ENCODE measurements at regions not wholly inside any gene's neighbourhood (a gene's known extent, or its start where the extent isn't known, plus 50 kb on each side); places are given as distances from the start of the nearest gene placed in this dataset.

- Histone ChIP-seq H3K27me3 (ENCODE audit: insufficient read depth, low read length) (peaks cover 34% of the 10 kb centered on the region), H3K27ac (ENCODE audit: low read depth, low read length) (no peak overlapping the region), H3K36me3 (ENCODE audit: control insufficient read depth in 1 of 2, insufficient read depth in 2 of 2, low read length in 2 of 2) (no peaks in the 10 kb centered on the region), H3K4me1 (ENCODE audit: control insufficient read depth in 1 of 2, insufficient read depth in 2 of 2, low read length in 2 of 2) (no peaks in the 10 kb centered on the region), H3K9ac (ENCODE audit: low read length) (no peak overlapping the region), H3K9me3 (ENCODE audit: control insufficient read depth in 1 of 2, insufficient read depth in 1 of 2, low read depth in 1 of 2, low read length in 2 of 2) (no peaks in the 10 kb centered on the region), H4K20me1 (ENCODE audit: insufficient read depth) (no peaks in the 10 kb centered on the region), H3K4me2 (ENCODE audit: low read length) (no peak overlapping the region), H3K79me2 (ENCODE audit: insufficient read depth, low read length) (no peaks in the 10 kb centered on the region), H2AFZ (ENCODE audit: low read depth, low read length, poor library complexity, severe bottlenecking) (no peak overlapping the region), H3K4me3 (replicated peaks in 1 of 2; ENCODE audit: low read depth in 1 of 2, low read length in 2 of 2) (no peak overlapping the region), H3K9me2 (ENCODE audit: insufficient read depth) (no peaks in the 10 kb centered on the region)
- no peak for DNase-seq (ENCODE audit: low read depth, low spot score)
- no peak for TF ChIP-seq POLR2A (IDR thresholded peaks at IDR 0.05; ENCODE audit: borderline replicate concordance, extremely low read depth, insufficient read depth, insufficient read length)
- no peak for TF ChIP-seq YY1 (IDR thresholded peaks at IDR 0.05; ENCODE audit: extremely low read depth, insufficient replicate concordance, low read depth, low read length)
- no peak for TF ChIP-seq EGR1 (IDR thresholded peaks at IDR 0.05; ENCODE audit: low read depth)
- no peak for TF ChIP-seq RAD21 (IDR thresholded peaks at IDR 0.05; ENCODE audit: low read depth)
- ChIA-PET RAD21 (ENCODE audit: low non-redundant PET in 1 of 2, low total read pairs in 2 of 2, uncharacterized antibody in 2 of 2, unreplicated experiment in 2 of 2) (no interaction called here), CTCF (no interaction called here), POLR2A (no interaction called here)
- ATAC-seq = no peak
- BruUV-seq (replicated peaks) = no TSS peak
- intact Hi-C loops (cut with micrococcal nuclease) = no loop called here
Measured at GRCh38 chr13:108419768-108420167, 150.2 kb downstream of the TNFSF13B start.

GRCh38 chr13:108425056-108425455, 155.5 kb downstream of the TNFSF13B start:
- POLR2A ChIA-PET = no interaction called here

More at GRCh38 chr13:108425056-108425455, 155.5 kb downstream of the TNFSF13B start:
- no peaks in the 10 kb centered on the region for H3K79me2 ChIP-seq (ENCODE audit: insufficient read depth, low read length)
- H3K9me3 ChIP-seq (ENCODE audit: control insufficient read depth in 1 of 2, insufficient read depth in 1 of 2, low read depth in 1 of 2, low read length in 2 of 2) = no peaks in the 10 kb centered on the region
- DNase-seq (ENCODE audit: low read depth, low spot score) (no peak), ATAC-seq (no peak)
- RAD21 ChIA-PET (ENCODE audit: low non-redundant PET in 1 of 2, low total read pairs in 2 of 2, uncharacterized antibody in 2 of 2, unreplicated experiment in 2 of 2) = no interaction called here
- H3K4me3 ChIP-seq (replicated peaks in 1 of 2; ENCODE audit: low read depth in 1 of 2, low read length in 2 of 2) = no peak overlapping the region
- H2AFZ ChIP-seq (ENCODE audit: low read depth, low read length, poor library complexity, severe bottlenecking) = no peak overlapping the region
- no peak overlapping the region for H3K9ac ChIP-seq (ENCODE audit: low read length)
- TF ChIP-seq CEBPB (IDR thresholded peaks at IDR 0.05; ENCODE audit: low read depth) (no peak), EZH2phosphoT487 (IDR thresholded peaks at IDR 0.05; ENCODE audit: borderline replicate concordance) (no peak), CBX3 (IDR thresholded peaks at IDR 0.05; ENCODE audit: low read depth) (no peak), REST (IDR thresholded peaks at IDR 0.05; ENCODE audit: low read depth) (no peak), MAX (IDR thresholded peaks at IDR 0.05) (no peak), POLR2A (IDR thresholded peaks at IDR 0.05; ENCODE audit: borderline replicate concordance, extremely low read depth, insufficient read depth, insufficient read length) (no peak), SIN3A (IDR thresholded peaks at IDR 0.05; ENCODE audit: low read depth) (no peak), ATF3 (IDR thresholded peaks at IDR 0.05) (no peak), RAD21 (IDR thresholded peaks at IDR 0.05; ENCODE audit: low read depth) (no peak)
- intact Hi-C loops (cut with micrococcal nuclease) = no loop called here
- H3K36me3 ChIP-seq (ENCODE audit: control insufficient read depth in 1 of 2, insufficient read depth in 2 of 2, low read length in 2 of 2) = no peaks in the 10 kb centered on the region
- CTCF ChIA-PET = no interaction called here
- H4K20me1 ChIP-seq (ENCODE audit: insufficient read depth) = no peaks in the 10 kb centered on the region
- H3K9me2 ChIP-seq (ENCODE audit: insufficient read depth) = no peaks in the 10 kb centered on the region
- no peaks in the 10 kb centered on the region for H3K4me1 ChIP-seq (ENCODE audit: control insufficient read depth in 1 of 2, insufficient read depth in 2 of 2, low read length in 2 of 2)
- peaks cover 35% of the 10 kb centered on the region for H3K27me3 ChIP-seq (ENCODE audit: insufficient read depth, low read length)
- H3K27ac ChIP-seq (ENCODE audit: low read depth, low read length) = no peak overlapping the region
- no peak overlapping the region for H3K4me2 ChIP-seq (ENCODE audit: low read length)
- no TSS peak for BruUV-seq (replicated peaks)

Measured in HCT116 (cell line).